DOHH2 (cell line): ENCODE measurements at regions not wholly inside any gene's neighbourhood (a gene's known extent, or its start where the extent isn't known, plus 50 kb on each side); places are given as distances from the start of the nearest gene placed in this dataset.

Experiments
- H3F3A ChIP-seq: fragments of 200-600 bp; sonication (generic), shearing (Covaris generic); 2 replicates; pipeline ENCODE4 v1.6.0; 2016; ENCODE audit warnings: antibody characterized with exemption, mild to moderate bottlenecking; ENCODE audit not compliant: control insufficient read depth, insufficient read depth
- H3K27ac ChIP-seq: fragments of 200-600 bp; sonication (generic); 2 replicates; pipeline ENCODE4 v1.5.1; 2014; ENCODE audit warnings: low read depth, mild to moderate bottlenecking, low read length, moderate library complexity
- H3K27me3 ChIP-seq: fragments of 200-600 bp; sonication (generic); 2 replicates; pipeline ENCODE4 v1.6.1; 2014; ENCODE audit warnings: mild to moderate bottlenecking, low read length, mixed read lengths; ENCODE audit not compliant: control insufficient read depth
- H3K36me3 ChIP-seq: fragments of 200-600 bp; sonication (generic); 2 replicates; pipeline ENCODE4 v1.6.1; 2014; ENCODE audit warnings: mild to moderate bottlenecking, low read length, moderate library complexity, mixed read lengths; ENCODE audit not compliant: control insufficient read depth
- H3K4me1 ChIP-seq: fragments of 200-600 bp; sonication (generic); 2 replicates; pipeline ENCODE4 v1.6.1; 2014; ENCODE audit warnings: mild to moderate bottlenecking, low read length, mixed read lengths; ENCODE audit not compliant: control insufficient read depth
- H3K4me2 ChIP-seq: fragments of 200-600 bp; sonication (generic); 2 replicates; pipeline ENCODE4 v1.6.0; 2014; ENCODE audit warnings: mild to moderate bottlenecking, low read length, moderate library complexity
- H3K4me3 ChIP-seq: fragments of 200-600 bp; sonication (generic); 2 replicates; pipeline ENCODE4 v1.5.1; 2014; ENCODE audit warnings: mild to moderate bottlenecking, low read length, mixed read lengths
- H3K79me2 ChIP-seq: fragments of 200-600 bp; sonication (generic); 2 replicates; pipeline ENCODE4 v1.6.1; 2014; ENCODE audit warnings: mild to moderate bottlenecking, low read length, mixed read lengths; ENCODE audit not compliant: control insufficient read depth
- H3K9me2 ChIP-seq: fragments of 200-600 bp; sonication (generic); replicated peaks from 2 replicates; pipeline ENCODE4 v1.6.1; 2014; ENCODE audit warnings: mild to moderate bottlenecking, low read length, mixed read lengths; ENCODE audit not compliant: control insufficient read depth
- H3K9me3 ChIP-seq: fragments of 200-600 bp; sonication (generic); 2 replicates; pipeline ENCODE4 v1.6.1; 2014; ENCODE audit warnings: antibody characterized with exemption, low read length, mixed read lengths; ENCODE audit not compliant: control insufficient read depth, insufficient read depth
- H4K20me1 ChIP-seq: fragments of 200-600 bp; sonication (generic); 2 replicates; pipeline ENCODE4 v1.6.0; 2014; ENCODE audit warnings: low read depth, mild to moderate bottlenecking, antibody characterized with exemption, low read length, moderate library complexity; ENCODE audit not compliant: control insufficient read depth, insufficient read depth
- EZH2phosphoT487 ChIP-seq: fragments of 200-600 bp; sonication (generic); IDR thresholded peaks from 2 replicates; pipeline ENCODE4 v1.6.1; 2017; ENCODE audit warnings: borderline replicate concordance, mild to moderate bottlenecking, antibody characterized with exemption, low read length, moderate library complexity, mixed read lengths
- TF ChIP-seq, protein P1 (sequence below): fragments of 200-600 bp; sonication (generic); IDR thresholded peaks from one replicate; pipeline ENCODE4 v1.5.1; 2014; ENCODE audit warnings: antibody characterized with exemption, mild to moderate bottlenecking, low read depth, low read length; ENCODE audit not compliant: poor library complexity, severe bottlenecking

DNA sequence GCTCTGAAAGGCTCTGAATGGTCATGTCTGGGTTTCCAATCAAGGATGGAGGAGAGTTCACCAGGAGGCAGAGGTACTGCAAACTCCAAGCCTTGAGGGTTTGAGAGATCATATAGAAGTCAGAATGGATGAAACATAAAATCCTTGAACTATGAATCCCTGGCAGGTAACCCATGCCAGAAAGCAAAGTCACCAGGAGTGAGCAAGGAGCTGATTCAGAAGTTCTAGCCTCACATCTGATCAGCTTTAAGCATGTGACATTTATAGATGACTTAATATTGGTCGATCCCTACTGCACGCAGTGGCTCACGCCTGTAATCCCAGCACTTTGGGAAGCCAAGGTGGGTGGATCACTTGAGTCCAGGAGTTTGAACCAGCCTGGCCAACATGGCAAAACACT is 126.1 kb upstream of the MED13L start:
- H3K4me2 ChIP-seq = no peak overlapping the region
- no peaks in the 10 kb centered on the region for H4K20me1 ChIP-seq
- no peak overlapping the region for H3K4me3 ChIP-seq
- H3K27ac ChIP-seq = no peak overlapping the region
- H3K27me3 ChIP-seq = 0 out of 2 replicates have a peak, but pooled peaks cover under 1% of the 10 kb centered on the region
- H3K9me2 ChIP-seq = no peaks in the 10 kb centered on the region
- H3K9me3 ChIP-seq = peaks cover 8% of the 10 kb centered on the region; the same call in 1 of the 2 replicates
- TF ChIP-seq, protein P1, sequence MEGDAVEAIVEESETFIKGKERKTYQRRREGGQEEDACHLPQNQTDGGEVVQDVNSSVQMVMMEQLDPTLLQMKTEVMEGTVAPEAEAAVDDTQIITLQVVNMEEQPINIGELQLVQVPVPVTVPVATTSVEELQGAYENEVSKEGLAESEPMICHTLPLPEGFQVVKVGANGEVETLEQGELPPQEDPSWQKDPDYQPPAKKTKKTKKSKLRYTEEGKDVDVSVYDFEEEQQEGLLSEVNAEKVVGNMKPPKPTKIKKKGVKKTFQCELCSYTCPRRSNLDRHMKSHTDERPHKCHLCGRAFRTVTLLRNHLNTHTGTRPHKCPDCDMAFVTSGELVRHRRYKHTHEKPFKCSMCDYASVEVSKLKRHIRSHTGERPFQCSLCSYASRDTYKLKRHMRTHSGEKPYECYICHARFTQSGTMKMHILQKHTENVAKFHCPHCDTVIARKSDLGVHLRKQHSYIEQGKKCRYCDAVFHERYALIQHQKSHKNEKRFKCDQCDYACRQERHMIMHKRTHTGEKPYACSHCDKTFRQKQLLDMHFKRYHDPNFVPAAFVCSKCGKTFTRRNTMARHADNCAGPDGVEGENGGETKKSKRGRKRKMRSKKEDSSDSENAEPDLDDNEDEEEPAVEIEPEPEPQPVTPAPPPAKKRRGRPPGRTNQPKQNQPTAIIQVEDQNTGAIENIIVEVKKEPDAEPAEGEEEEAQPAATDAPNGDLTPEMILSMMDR = no peak
- TF ChIP-seq EZH2phosphoT487 = no peak
- H3F3A ChIP-seq = no peaks in the 10 kb centered on the region
- H3K79me2 ChIP-seq = no peaks in the 10 kb centered on the region
- H3K4me1 ChIP-seq = no peaks in the 10 kb centered on the region
- no peaks in the 10 kb centered on the region for H3K36me3 ChIP-seq

GRCh38 chr12:116404247-116404646 is 126.8 kb upstream of the MED13L start:
- TF ChIP-seq, protein P1 = no peak
- TF ChIP-seq EZH2phosphoT487 = no peak
- Histone ChIP-seq H3K27ac (no peak overlapping the region), H3K79me2 (no peaks in the 10 kb centered on the region), H3K36me3 (no peaks in the 10 kb centered on the region), H4K20me1 (no peaks in the 10 kb centered on the region), H3K27me3 (no peaks in the 10 kb centered on the region), H3K4me2 (no peak overlapping the region), H3K4me3 (no peak overlapping the region), H3K9me3 (peaks cover 8% of the 10 kb centered on the region; the same call in 1 of the 2 replicates), H3K9me2 (no peaks in the 10 kb centered on the region), H3K4me1 (no peaks in the 10 kb centered on the region), H3F3A (no peaks in the 10 kb centered on the region)

DNA sequence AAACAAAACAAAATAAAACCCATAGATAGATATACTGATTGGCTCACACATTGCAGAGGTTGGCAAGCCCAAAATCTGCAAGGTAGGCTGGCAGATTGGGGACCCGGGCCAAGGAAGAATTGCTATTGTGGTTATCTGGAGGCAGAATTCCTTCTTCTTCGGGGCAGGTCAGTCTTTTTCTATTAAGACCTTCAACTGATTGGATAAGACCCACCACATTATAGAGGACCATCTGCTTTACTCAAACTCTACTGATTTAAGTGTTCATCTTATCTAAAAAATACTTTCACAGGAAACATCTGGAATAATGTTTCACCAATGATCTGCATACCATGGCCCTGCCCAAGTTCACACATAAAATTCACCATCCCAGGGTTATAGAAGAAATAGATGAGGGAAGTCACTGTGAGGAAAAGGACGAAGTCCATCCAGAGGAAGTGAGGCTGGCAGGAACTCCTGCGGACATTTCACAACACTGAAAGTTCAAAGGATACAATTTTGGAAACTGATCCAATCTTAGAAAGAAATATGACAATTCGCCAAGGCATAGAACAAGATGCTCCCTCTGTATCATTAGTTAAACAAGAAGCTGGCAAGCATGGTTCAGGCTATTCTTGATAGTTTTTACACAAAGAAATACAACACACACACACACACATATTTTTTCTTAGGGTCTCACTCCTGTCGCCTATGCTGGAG is 127.6 kb upstream of the MED13L start:
- TF ChIP-seq, protein P1 = no peak
- TF ChIP-seq EZH2phosphoT487 = no peak
- Histone ChIP-seq H3K4me2 (no peak overlapping the region), H3K9me3 (peaks cover 8% of the 10 kb centered on the region; the same call in 1 of the 2 replicates), H3K27ac (no peak overlapping the region), H4K20me1 (no peaks in the 10 kb centered on the region), H3K79me2 (no peaks in the 10 kb centered on the region), H3K9me2 (no peaks in the 10 kb centered on the region), H3F3A (no peaks in the 10 kb centered on the region), H3K4me1 (no peaks in the 10 kb centered on the region), H3K27me3 (0 out of 2 replicates have a peak, but pooled peaks cover 2% of the 10 kb centered on the region), H3K36me3 (no peaks in the 10 kb centered on the region), H3K4me3 (no peak overlapping the region)
